DMS153 treated with DMSO at 0.1 percent for 48 hours (cell line): ENCODE measurements at regions not wholly inside any gene's neighbourhood (a gene's known extent, or its start where the extent isn't known, plus 50 kb on each side); places are given as distances from the start of the nearest gene placed in this dataset.

ENCODE experiments used
- DNase-seq: peaks from one replicate; lab custom pipeline; 2025; ENCODE audit not compliant: unreplicated experiment; lab: John Stamatoyannopoulos, UW

- DNase-seq: no peak
These were observed 371.6 kb downstream of the MCTP2 start for GRCh38 chr15:94602754-94603470.

- no peak for DNase-seq
These were observed 374.9 kb downstream of the MCTP2 start for GRCh38 chr15:94606286-94606685.

DNA sequence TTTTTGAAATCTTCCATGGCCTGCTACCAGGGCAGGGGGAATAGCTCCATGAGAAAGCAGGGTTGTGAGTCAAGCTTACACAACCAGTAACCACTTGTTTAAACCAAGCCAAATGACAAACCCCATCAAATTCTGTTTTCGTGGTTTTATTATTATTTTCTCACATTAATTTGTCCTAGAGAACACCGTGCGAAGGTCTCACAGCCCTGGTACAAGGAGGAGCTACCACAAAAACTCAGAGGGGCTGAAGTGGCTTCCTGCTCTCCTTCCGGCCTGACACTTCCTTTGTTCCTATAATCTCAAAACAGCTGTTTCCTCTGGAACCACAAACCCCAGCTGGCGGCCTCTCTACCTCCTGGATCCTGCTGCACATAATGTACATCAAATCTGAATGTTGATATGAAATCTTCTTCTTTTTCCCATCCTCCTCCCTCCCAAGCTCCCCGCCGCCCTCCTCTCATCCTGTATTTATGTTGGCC lies 375.9 kb downstream of the MCTP2 start:
- no peak for DNase-seq

DNA sequence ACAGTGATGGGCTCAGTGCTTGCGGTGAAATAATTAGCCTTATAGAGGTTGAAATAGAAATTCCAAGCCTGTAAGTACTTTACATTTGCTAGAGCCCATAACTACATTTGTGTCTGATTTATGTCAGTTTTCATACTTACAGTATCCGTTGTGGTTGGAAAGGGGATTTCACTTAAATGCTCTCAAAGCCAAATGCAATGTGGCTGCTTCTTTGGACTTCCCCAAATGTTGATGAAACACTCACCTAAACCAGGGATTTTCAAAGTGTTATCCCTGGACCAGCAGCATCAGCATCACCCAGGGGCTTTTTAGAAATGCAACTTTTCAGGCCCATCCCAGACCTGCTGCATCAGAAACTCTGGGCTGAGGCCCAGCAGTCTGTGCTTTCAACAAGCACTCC lies 378.7 kb downstream of the MCTP2 start:
- no peak for DNase-seq

DNA sequence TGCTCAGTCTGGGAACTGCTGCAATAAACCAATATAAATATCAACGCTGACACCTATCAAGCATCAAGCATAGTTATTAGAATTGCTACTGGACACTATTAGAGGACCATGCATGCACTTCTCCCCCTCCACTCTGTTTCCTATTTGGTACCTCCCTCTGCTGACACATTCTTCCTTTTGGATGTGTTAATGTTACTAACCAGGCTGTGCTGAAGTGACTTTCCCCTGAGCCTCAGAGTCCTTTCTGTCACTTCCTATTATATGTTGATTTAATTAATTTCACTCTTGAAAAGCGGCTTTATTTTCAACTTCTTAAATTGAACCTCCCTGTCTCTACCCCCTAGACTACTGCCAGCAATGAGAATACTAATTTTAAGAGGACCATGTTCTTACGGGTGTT lies 379.1 kb downstream of the MCTP2 start:
- DNase-seq: no peak

- no peak for DNase-seq
These were observed 380.3 kb downstream of the MCTP2 start for GRCh38 chr15:94611656-94612055.

DNA sequence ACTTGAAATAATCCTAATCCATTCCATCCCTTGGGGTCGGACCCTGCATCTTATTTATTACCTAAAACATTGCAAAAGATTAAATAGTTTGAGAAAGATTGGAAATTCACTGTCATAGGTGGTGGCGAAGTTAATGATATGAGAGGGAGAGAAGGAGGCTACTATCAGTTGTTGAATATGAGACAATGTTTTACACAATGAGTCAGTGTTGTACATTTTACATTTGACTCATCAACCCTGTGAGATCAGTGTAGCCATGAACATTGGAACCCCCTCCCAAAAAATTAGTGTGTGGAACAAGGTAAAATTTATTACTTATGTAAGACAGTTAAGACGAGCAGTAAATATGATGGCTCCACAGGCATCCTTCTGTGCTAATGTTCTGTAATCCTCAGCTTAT lies 384.3 kb downstream of the MCTP2 start:
- no peak for DNase-seq

DNA sequence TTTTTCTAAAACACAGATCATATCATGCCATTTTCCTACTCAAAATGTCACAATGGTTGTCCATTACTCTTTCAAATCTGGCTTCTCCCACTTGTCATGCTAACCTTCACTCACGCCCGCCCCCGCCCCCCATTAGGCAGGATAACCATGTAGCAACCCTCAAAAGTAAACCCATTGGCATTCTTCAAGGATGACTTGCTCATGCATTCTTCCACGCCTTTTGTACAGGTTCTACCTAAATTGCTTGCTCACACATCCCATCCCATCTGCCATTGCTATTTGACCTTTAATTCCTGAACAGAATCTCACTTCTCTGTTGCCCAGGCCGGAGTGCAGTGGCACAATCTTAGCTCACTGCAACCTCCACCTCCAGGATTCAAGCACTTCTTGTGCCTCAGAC lies 389.3 kb downstream of the MCTP2 start:
- DNase-seq: no peak

GRCh38 chr15:94621736-94622135 lies 390.4 kb downstream of the MCTP2 start:
- DNase-seq: no peak

- no peak for DNase-seq
These were observed 395.6 kb downstream of the MCTP2 start for GRCh38 chr15:94626949-94627348.

GRCh38 chr15:94631608-94632007 lies 400.2 kb downstream of the MCTP2 start:
- no peak for DNase-seq

- no peak for DNase-seq
These were observed 406.8 kb downstream of the MCTP2 start for GRCh38 chr15:94638183-94638582.

DNA sequence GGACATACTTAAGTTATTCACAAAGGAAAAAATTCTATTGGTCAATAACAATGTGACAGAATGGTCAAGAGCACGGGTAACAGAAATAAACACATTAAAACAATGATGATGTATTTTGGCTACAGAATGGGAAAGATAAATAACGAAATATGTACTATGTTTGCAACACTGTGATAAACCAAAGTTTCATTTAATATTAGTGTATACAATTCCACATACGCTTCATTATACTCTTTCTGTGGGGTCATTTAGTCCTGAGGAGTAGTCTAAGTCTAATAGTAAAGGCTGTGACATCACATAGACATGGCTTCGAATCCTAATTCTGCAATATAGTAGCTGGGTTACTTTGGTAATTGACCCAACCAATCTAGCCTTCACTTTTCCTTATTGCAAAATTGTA lies 408.3 kb downstream of the MCTP2 start:
- no peak for DNase-seq

DNA sequence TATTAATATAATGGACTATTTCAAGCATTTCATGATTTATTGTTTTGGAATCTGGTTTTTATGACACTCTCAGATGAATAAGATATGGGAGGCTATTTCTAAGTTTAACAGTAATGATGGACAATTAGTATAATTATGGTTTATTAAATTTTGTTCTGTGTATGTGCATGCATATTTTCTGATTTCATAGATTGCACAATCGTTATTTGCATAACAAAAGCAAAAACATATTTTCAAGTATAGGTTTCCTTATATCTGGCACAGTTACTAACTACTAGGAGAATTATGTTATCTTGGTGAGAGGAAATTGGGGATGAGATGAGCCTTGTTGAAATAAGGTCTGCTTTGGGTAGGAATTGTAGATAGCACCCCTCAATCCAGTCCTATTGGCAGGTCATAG lies 413.1 kb downstream of the MCTP2 start:
- DNase-seq: no peak

DNA sequence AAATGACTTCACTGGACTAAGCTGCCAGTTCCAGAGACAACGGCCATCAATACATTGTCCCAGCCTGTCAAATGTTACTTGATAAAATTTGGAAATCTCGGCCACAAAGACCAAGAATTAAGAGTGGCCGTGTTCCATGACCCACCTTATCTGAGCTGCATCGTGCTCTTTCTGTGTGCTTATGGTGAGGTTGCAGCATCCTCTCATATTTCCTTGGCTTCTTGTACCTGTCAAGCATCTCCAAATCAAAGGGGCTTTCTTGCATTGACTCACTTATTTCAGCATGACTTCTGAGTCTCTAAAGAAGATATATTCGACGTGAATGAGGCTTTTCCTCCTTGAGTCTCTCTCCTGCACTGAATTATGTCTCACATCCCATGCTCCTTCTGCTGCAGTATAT lies 421.7 kb downstream of the MCTP2 start:
- no peak for DNase-seq

- DNase-seq: no peak
These were observed 424.0 kb downstream of the MCTP2 start for GRCh38 chr15:94655249-94655880.

DNA sequence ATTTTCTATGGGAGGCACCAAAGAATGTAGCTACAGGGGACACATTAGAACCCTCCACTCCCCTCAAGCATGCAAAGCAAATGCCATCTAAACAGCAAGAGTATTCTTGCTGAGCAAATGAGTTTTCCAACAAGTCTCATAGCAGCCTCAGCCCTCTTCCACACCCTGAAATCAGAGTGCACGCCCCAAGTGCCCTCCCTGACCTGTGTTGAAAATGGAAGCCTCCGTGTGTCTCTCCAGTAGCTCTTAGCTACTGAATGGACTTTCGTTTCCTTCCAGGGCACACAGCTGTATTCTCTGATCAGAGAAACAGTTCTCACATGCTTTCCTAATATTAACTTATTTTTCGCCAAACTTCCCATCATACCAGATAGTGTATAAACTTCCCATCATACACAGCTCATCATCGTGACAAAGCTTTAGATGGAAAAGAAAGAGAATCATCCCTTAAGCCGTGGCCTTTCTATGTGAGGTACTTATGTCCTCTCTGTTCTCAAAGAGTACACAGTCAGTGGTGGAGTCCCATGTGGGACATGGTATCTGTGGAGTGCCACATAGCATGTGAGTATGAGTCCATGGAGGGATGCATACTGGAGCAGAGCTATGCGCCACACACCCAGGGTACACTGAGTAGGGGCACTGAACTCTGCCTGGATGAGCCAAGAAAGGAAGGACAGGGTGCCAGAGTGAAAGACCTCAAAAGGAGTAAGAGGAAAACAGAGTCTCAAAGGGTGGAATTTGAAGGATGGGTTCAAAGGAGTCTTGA lies 434.5 kb downstream of the MCTP2 start:
- DNase-seq: no peak

GRCh38 chr15:94666553-94666952 lies 435.2 kb downstream of the MCTP2 start:
- no peak for DNase-seq

GRCh38 chr15:94667109-94667508 lies 435.7 kb downstream of the MCTP2 start:
- no peak for DNase-seq

- DNase-seq: peak; percentile 8
These were observed 439.2 kb downstream of the MCTP2 start for GRCh38 chr15:94670438-94671034.

GRCh38 chr15:94671858-94672532 lies 440.6 kb downstream of the MCTP2 start:
- peak; percentile 3 for DNase-seq
